ENCODE measurements at regions not wholly inside any gene's neighbourhood (a gene's known extent, or its start where the extent isn't known, plus 50 kb on each side); places are given as distances from the start of the nearest gene placed in this dataset.

GRCh38 chr4:27272217-27272616, 411.6 kb downstream of the STIM2 start:
- H3K4me3 ChIP-seq = no peak overlapping the region
- intact Hi-C loops (cut with DNase I) = no loop called here
- ATAC-seq (no peak), DNase-seq (no peak)
- no peaks in the 10 kb centered on the region for H3K36me3 ChIP-seq (replicated peaks in 1 of 2; ENCODE audit: insufficient read depth in 1 of 2, low read depth in 2 of 2)
- H3K27ac ChIP-seq = no peak overlapping the region
- no peaks in the 10 kb centered on the region for H3K27me3 ChIP-seq
- TF ChIP-seq, protein P1, sequence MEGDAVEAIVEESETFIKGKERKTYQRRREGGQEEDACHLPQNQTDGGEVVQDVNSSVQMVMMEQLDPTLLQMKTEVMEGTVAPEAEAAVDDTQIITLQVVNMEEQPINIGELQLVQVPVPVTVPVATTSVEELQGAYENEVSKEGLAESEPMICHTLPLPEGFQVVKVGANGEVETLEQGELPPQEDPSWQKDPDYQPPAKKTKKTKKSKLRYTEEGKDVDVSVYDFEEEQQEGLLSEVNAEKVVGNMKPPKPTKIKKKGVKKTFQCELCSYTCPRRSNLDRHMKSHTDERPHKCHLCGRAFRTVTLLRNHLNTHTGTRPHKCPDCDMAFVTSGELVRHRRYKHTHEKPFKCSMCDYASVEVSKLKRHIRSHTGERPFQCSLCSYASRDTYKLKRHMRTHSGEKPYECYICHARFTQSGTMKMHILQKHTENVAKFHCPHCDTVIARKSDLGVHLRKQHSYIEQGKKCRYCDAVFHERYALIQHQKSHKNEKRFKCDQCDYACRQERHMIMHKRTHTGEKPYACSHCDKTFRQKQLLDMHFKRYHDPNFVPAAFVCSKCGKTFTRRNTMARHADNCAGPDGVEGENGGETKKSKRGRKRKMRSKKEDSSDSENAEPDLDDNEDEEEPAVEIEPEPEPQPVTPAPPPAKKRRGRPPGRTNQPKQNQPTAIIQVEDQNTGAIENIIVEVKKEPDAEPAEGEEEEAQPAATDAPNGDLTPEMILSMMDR (IDR thresholded peaks at IDR 0.05) = no peak
- no peak for TF ChIP-seq POLR2A (IDR thresholded peaks at IDR 0.05)
- H3K4me1 ChIP-seq = no peaks in the 10 kb centered on the region
- no peaks in the 10 kb centered on the region for H3K9me3 ChIP-seq
- WGBS, 2 donors = 0 to 36% methylated on average over 1 of the region's 1 CpG

- no peak for ATAC-seq
Measured at GRCh38 chr4:27276307-27277073, 415.8 kb downstream of the STIM2 start.

DNA sequence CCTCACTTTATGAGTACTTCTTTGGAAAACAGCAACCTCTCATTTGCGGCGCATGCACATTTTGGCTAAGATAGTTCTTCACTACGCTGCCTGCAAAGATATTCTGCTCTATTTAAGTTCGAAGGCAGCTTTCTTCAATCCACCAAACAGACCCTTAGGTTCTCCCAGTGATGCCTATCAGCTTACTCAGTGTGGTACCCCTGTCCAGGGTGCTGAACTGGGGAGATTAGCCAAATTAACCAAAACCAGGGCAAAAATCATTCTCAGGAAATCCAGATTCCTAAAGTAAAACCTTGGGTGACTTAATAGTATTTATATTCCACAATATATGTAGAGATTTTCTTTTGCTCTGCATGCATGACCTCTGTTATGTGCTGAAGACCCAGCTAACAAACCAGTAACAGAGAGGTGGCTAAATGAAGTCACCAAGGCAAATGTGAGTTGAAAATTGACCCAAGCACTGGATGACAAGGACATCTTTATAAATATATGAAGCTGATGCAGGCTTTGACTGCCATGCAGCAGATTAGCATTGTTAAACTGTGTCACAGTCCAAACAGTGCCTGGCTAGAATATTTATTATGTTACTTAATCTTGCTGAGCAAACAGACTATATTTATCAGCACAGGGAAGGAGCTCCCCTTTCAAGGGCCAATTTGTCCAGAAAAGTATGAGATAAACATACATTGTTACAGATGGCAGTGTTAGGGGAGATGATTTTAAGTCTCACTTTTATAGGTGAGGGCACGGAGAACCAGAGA, 418.2 kb downstream of the STIM2 start:
- ATAC-seq = no peak
- Histone ChIP-seq H3K27me3 (no peaks in the 10 kb centered on the region), H3K36me3 (replicated peaks in 1 of 2; ENCODE audit: insufficient read depth in 1 of 2, low read depth in 2 of 2) (no peaks in the 10 kb centered on the region), H3K27ac (no peak overlapping the region), H3K9me3 (no peaks in the 10 kb centered on the region), H3K4me1 (no peaks in the 10 kb centered on the region), H3K4me3 (no peak overlapping the region)
- TF ChIP-seq, protein P1 (IDR thresholded peaks at IDR 0.05) = no peak
- no peak for TF ChIP-seq POLR2A (IDR thresholded peaks at IDR 0.05)
- WGBS, 2 donors = 38 to 40% methylated on average over 5 of the region's 5 CpGs
- DNase-seq = peak in 1 of 4 donors; percentile 19
- intact Hi-C loops (cut with DNase I) = no loop called here

More at GRCh38 chr4:27276307-27277073, 415.8 kb downstream of the STIM2 start:
- no peaks in the 10 kb centered on the region for H3K9me3 ChIP-seq
- no peak overlapping the region for H3K4me3 ChIP-seq
- intact Hi-C loops (cut with DNase I) = no loop called here
- H3K27me3 ChIP-seq = no peaks in the 10 kb centered on the region
- no peaks in the 10 kb centered on the region for H3K36me3 ChIP-seq (replicated peaks in 1 of 2; ENCODE audit: insufficient read depth in 1 of 2, low read depth in 2 of 2)
- no peak for DNase-seq
- TF ChIP-seq, protein P1 (IDR thresholded peaks at IDR 0.05) = no peak
- H3K27ac ChIP-seq = no peak overlapping the region
- H3K4me1 ChIP-seq = no peaks in the 10 kb centered on the region
- 11 to 12% methylated on average over 3 of the region's 3 CpGs for WGBS, 2 donors

- Histone ChIP-seq H3K27ac (no peak overlapping the region), H3K9me3 (no peaks in the 10 kb centered on the region), H3K36me3 (replicated peaks in 1 of 2; ENCODE audit: insufficient read depth in 1 of 2, low read depth in 2 of 2) (no peaks in the 10 kb centered on the region), H3K4me1 (no peaks in the 10 kb centered on the region), H3K4me3 (no peak overlapping the region), H3K27me3 (no peaks in the 10 kb centered on the region)
- 61 to 67% methylated on average over 4 to 5 of the region's 5 CpGs for WGBS, 2 donors
- TF ChIP-seq POLR2A (IDR thresholded peaks at IDR 0.05) = no peak
- TF ChIP-seq, protein P1 (IDR thresholded peaks at IDR 0.05) = no peak
- ATAC-seq = no peak
- intact Hi-C loops (cut with DNase I) = no loop called here
- no peak for DNase-seq
Measured at GRCh38 chr4:27288496-27288895, 427.9 kb downstream of the STIM2 start.

All from body of pancreas (tissue), 4 donors.